Kidney epithelial cell (primary cell): ENCODE measurements at regions not wholly inside any gene's neighbourhood (a gene's known extent, or its start where the extent isn't known, plus 50 kb on each side); places are given as distances from the start of the nearest gene placed in this dataset.

Source experiments
- DNase-seq: peaks from one replicate; pipeline ENCODE4 v3.0.0-alpha.2; 2010; ENCODE audit warnings: low read depth
- H3K27me3 ChIP-seq: 2 replicates; pipeline ENCODE4 v1.6.0; 2011; ENCODE audit warnings: low read length; ENCODE audit not compliant: control insufficient read depth, insufficient read depth
- H3K36me3 ChIP-seq: 2 replicates; pipeline ENCODE4 v1.5.1; 2011; ENCODE audit warnings: low read length; ENCODE audit not compliant: control insufficient read depth, insufficient read depth
- H3K4me3 ChIP-seq: 2 replicates; pipeline ENCODE4 v1.5.1; 2011; ENCODE audit warnings: low read depth, mild to moderate bottlenecking, control low read depth, low read length
- TF ChIP-seq, protein P1 (sequence below): IDR thresholded peaks from 2 replicates; pipeline ENCODE4 v1.5.1; 2011; ENCODE audit warnings: mild to moderate bottlenecking, moderate library complexity, low read length, control low read depth, inconsistent platforms; ENCODE audit not compliant: insufficient read depth, poor library complexity, severe bottlenecking

DNA sequence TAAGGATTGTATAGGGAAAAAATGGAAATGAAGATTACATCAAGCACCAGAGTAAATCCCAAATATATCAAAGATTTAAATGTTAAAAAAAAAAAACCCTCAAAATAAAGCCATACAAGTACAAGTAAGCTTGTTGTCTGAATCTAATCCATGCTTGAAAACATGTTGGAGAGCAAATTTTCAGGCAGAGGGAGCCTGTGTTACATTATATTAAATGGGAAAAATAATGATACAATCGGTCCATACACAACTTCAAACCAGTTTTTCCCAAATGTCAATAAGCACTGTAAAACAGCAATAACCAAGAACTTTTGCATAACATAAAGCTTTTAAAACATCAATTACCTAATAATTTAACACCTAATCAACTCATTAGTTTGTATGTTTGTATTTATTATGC lies 949.4 kb upstream of the ADGRL4 start:
- no peaks in the 10 kb centered on the region for H3K27me3 ChIP-seq
- TF ChIP-seq, protein P1, sequence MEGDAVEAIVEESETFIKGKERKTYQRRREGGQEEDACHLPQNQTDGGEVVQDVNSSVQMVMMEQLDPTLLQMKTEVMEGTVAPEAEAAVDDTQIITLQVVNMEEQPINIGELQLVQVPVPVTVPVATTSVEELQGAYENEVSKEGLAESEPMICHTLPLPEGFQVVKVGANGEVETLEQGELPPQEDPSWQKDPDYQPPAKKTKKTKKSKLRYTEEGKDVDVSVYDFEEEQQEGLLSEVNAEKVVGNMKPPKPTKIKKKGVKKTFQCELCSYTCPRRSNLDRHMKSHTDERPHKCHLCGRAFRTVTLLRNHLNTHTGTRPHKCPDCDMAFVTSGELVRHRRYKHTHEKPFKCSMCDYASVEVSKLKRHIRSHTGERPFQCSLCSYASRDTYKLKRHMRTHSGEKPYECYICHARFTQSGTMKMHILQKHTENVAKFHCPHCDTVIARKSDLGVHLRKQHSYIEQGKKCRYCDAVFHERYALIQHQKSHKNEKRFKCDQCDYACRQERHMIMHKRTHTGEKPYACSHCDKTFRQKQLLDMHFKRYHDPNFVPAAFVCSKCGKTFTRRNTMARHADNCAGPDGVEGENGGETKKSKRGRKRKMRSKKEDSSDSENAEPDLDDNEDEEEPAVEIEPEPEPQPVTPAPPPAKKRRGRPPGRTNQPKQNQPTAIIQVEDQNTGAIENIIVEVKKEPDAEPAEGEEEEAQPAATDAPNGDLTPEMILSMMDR: no peak
- H3K4me3 ChIP-seq: no peak overlapping the region
- DNase-seq: no peak
- no peaks in the 10 kb centered on the region for H3K36me3 ChIP-seq

DNA sequence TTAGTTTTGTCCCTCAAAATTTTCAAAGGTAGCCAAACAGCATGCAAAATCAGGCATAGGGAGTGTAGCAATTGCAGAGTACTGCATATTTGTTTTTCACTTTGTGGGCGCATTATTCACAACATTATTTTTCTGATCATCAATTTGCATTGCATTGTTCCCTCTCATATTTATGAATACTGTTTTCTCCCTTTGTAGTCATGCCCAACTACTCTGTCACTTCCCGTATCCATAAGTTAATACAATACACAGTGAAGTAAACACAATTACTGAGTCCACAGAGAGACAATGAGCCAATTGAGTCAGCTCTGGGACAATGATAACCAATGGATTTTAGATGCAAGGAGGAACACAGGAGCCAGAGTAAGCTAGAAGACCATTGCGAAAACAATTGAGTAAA lies 944.0 kb upstream of the ADGRL4 start:
- DNase-seq: no peak
- H3K4me3 ChIP-seq: no peak overlapping the region
- H3K36me3 ChIP-seq: no peaks in the 10 kb centered on the region
- H3K27me3 ChIP-seq: no peaks in the 10 kb centered on the region
- TF ChIP-seq, protein P1: no peak

DNA sequence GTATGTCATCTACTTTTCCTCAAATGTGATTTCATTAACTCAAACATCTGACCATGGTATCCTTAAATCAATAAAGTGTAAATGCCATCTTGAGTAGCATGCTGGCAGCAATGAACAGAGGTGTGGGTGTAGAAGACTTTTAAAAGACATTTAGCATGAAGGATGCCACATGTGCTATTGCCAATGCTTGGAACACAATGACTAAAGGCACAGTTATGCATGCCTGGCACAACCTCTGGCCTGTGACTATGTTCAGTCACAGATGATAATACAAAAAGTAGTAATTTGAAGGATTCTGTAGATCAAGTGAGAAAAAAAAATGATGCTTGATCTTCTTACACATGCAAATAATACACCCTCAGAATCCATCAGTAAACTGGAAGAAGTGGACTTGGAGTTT lies 938.9 kb upstream of the ADGRL4 start:
- no peak for DNase-seq
- Histone ChIP-seq H3K27me3 (no peaks in the 10 kb centered on the region), H3K4me3 (no peak overlapping the region), H3K36me3 (no peaks in the 10 kb centered on the region)
- TF ChIP-seq, protein P1: no peak

DNA sequence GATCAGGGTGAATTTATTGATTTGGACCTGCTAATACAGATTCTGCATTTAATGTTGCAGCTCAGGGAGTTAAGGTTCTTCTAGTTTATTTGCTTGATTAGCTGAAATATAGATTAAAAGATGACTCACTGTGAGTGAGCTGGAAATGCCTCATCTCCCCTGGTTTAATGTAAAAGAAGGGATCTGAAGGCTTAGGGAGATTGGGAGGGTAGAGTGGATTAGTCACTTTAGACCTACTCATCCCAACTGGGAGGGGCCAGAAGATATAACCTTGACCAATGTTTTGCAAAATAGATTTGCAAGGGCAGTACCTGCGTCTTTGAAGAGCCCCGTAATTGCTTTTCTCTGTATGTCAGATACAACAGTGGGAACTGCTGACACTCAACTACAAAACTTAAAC lies 922.8 kb upstream of the ADGRL4 start:
- no peak overlapping the region for H3K4me3 ChIP-seq
- H3K27me3 ChIP-seq: no peaks in the 10 kb centered on the region
- no peak for DNase-seq
- no peaks in the 10 kb centered on the region for H3K36me3 ChIP-seq
- TF ChIP-seq, protein P1: no peak

DNA sequence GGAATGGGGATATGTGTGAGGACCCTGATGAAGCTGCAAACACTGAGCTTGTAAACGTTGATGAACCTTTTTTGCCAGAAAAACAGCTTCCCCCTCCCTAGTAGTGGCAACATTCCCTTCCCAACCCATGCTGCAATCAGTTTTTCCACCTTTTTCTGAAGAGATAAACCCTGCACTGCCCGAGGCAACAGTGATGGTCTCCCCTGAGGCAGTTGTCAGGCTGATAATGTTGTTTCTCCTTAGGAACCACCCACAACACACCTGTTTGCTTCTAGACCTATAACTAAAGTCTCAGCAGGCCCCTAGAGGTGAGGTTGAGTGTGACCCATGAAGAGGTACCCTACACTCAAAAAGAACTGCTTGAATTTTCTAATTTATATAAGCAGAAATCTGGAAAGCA lies 922.4 kb upstream of the ADGRL4 start:
- TF ChIP-seq, protein P1: no peak
- Histone ChIP-seq H3K4me3 (no peak overlapping the region), H3K36me3 (no peaks in the 10 kb centered on the region), H3K27me3 (no peaks in the 10 kb centered on the region)
- no peak for DNase-seq

DNA sequence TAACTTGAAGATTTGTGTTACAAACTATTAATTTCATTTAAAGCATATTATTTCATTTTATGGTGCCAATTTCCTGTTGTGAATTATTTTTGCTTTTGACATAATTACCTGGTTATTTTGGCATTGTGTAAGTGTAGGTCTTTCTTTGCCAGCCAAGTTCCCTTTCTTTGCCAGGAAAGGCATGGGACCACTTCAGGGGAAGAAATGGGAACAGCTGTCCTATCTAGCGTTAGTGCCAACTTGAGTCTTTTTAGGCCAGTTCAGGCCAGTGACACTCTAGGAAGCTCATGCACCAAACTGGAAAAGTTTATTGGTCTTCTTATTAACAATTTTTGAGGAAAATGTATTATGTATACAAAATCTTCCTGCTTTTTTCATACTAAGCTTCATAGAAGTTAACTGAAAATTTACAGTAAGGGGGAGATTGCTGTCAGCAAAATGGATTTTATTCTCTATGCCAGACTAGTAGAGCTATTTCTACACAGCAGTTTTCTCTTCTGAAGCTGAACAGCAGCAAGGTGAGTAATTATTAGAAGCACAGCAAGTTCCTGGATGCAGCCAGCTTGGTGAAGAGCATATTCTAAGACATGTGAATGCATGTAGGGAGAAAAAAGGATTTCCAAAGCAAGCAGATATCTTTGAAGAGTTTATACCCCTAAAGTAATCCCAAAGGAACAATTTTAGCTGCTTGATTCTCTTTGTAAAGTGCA lies 914.6 kb upstream of the ADGRL4 start:
- TF ChIP-seq, protein P1: no peak
- Histone ChIP-seq H3K27me3 (no peaks in the 10 kb centered on the region), H3K4me3 (no peak overlapping the region), H3K36me3 (no peaks in the 10 kb centered on the region)
- DNase-seq: no peak
